ENCODE measurements at regions not wholly inside any gene's neighbourhood (a gene's known extent, or its start where the extent isn't known, plus 50 kb on each side); places are given as distances from the start of the nearest gene placed in this dataset.

DNA sequence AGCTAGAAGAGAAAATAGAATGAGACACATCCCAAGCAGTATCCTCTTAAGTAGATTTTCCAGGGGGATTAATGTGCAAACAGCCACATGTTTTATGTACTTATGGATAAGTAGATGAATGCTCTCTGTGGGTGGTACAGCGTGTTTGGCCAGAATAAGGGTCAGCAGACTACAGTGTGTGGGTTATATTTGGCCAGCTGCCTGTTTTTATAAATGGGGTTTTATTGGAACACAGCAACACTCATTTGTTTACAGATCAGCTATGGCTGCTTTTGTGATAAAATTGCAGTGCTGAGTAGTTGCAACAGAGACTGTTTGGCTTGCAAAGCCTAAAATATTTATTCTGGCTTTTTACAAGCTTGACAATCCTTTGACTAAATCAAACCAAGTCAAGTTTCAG lies 780.2 kb upstream of the SEL1L start:
- no peak for DNase-seq (ENCODE audit: low read depth)
- TF ChIP-seq, protein P1, sequence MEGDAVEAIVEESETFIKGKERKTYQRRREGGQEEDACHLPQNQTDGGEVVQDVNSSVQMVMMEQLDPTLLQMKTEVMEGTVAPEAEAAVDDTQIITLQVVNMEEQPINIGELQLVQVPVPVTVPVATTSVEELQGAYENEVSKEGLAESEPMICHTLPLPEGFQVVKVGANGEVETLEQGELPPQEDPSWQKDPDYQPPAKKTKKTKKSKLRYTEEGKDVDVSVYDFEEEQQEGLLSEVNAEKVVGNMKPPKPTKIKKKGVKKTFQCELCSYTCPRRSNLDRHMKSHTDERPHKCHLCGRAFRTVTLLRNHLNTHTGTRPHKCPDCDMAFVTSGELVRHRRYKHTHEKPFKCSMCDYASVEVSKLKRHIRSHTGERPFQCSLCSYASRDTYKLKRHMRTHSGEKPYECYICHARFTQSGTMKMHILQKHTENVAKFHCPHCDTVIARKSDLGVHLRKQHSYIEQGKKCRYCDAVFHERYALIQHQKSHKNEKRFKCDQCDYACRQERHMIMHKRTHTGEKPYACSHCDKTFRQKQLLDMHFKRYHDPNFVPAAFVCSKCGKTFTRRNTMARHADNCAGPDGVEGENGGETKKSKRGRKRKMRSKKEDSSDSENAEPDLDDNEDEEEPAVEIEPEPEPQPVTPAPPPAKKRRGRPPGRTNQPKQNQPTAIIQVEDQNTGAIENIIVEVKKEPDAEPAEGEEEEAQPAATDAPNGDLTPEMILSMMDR (IDR thresholded peaks at IDR 0.05; ENCODE audit: insufficient read depth, low read length, severe bottlenecking), result no peak
- Histone ChIP-seq H3K36me3 (ENCODE audit: control insufficient read depth, insufficient read depth, low read length) (no peaks in the 10 kb centered on the region), H3K4me3 (ENCODE audit: low read depth, low read length) (no peak overlapping the region), H3K27me3 (ENCODE audit: control insufficient read depth, insufficient read depth, low read length) (no peaks in the 10 kb centered on the region)
- FAIRE-seq, result no peak

DNA sequence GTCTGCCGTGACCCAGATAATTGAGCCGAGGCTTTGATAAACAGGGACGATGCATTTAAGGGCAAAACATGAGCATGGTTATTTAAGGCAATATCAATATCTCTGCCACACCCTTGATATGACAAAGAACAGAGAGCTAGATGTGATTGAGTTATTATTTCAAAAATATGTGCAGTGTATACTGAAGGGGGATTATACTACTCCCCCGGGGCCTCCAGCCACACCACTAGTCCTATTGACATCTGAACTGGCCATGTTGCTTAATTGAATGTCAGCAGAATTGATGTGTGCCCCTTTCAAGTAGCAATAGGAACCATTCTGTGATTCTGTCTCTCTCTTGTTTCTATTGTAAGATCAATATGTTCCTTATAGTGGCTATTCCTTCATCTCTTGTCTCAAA lies 794.8 kb upstream of the SEL1L start:
- Histone ChIP-seq H3K4me3 (ENCODE audit: low read depth, low read length) (no peak overlapping the region), H3K36me3 (ENCODE audit: control insufficient read depth, insufficient read depth, low read length) (no peaks in the 10 kb centered on the region), H3K27me3 (ENCODE audit: control insufficient read depth, insufficient read depth, low read length) (no peaks in the 10 kb centered on the region)
- no peak for FAIRE-seq
- TF ChIP-seq, protein P1 (IDR thresholded peaks at IDR 0.05; ENCODE audit: insufficient read depth, low read length, severe bottlenecking), result no peak
- DNase-seq (ENCODE audit: low read depth), result no peak

DNA sequence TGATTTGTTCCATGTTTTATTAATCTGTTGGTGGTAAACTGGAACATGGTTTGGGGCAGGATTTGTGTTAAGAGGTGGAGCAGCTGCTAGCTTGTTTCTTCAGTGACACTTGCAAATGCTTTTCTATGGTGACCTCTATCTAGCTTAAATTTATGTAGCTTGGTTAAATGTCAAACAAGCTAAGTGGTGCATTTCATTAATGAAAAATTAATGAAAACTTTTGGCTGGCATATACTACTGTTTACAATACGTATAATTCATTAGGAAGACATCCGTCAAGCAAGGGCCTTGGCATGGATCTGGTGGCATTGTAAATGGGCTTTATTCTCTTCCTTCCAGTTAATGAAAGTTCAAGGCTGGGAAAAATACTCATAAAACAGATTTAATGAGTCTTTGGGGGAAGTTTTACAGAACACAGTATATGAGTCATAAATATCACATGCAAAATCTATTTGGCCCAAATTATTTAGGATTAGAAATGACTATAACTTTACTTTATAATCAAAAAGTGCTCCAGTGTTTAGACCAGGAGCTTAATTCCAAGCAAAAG lies 807.7 kb upstream of the SEL1L start:
- no peaks in the 10 kb centered on the region for H3K27me3 ChIP-seq (ENCODE audit: control insufficient read depth, insufficient read depth, low read length)
- TF ChIP-seq, protein P1 (IDR thresholded peaks at IDR 0.05; ENCODE audit: insufficient read depth, low read length, severe bottlenecking), result no peak
- no peak overlapping the region for H3K4me3 ChIP-seq (ENCODE audit: low read depth, low read length)
- H3K36me3 ChIP-seq (ENCODE audit: control insufficient read depth, insufficient read depth, low read length), result no peaks in the 10 kb centered on the region
- DNase-seq (ENCODE audit: low read depth) (no peak), FAIRE-seq (no peak)

DNA sequence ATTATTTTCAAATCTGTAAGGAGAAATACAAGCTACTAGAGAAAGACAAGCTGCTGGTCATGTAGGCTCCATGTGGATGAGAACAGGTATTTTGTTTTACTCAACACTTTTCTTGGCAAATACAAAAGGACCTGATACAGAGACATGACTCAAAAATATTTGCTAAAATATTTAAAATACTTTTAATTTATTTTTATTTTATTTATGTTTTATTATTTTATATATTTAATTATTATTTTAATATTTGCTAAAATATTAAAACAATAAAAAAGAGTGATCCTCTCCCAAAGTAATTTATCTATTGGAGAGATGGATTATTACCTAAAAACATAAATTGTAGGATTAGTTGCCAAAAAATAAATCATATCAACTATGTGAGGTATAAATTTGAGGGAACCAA lies 808.9 kb upstream of the SEL1L start:
- Histone ChIP-seq H3K4me3 (ENCODE audit: low read depth, low read length) (no peak overlapping the region), H3K36me3 (ENCODE audit: control insufficient read depth, insufficient read depth, low read length) (no peaks in the 10 kb centered on the region), H3K27me3 (ENCODE audit: control insufficient read depth, insufficient read depth, low read length) (no peaks in the 10 kb centered on the region)
- DNase-seq (ENCODE audit: low read depth), result no peak
- FAIRE-seq, result no peak
- TF ChIP-seq, protein P1 (IDR thresholded peaks at IDR 0.05; ENCODE audit: insufficient read depth, low read length, severe bottlenecking), result no peak

DNA sequence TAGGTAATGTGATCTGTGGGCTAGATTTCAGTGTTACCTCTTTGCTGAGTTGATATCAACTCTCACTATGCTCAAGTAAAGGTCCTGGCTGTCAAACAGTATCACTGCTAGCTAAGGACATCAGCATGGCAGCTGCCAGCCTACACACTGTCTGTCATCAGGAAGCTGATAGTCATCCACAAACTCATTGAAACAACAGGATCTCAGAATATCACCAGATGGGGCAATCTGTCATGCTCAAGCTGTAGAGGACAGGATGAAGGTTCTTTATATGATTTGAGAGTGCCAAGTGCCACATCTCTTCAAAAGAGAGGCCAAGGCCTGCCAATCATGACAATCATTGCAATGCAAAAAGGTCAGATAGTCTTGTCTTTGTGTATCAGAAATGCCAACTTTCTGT lies 811.5 kb upstream of the SEL1L start:
- DNase-seq (ENCODE audit: low read depth) (no peak), FAIRE-seq (no peak)
- Histone ChIP-seq H3K36me3 (ENCODE audit: control insufficient read depth, insufficient read depth, low read length) (no peaks in the 10 kb centered on the region), H3K27me3 (ENCODE audit: control insufficient read depth, insufficient read depth, low read length) (no peaks in the 10 kb centered on the region), H3K4me3 (ENCODE audit: low read depth, low read length) (no peak overlapping the region)
- TF ChIP-seq, protein P1 (IDR thresholded peaks at IDR 0.05; ENCODE audit: insufficient read depth, low read length, severe bottlenecking), result no peak

DNA sequence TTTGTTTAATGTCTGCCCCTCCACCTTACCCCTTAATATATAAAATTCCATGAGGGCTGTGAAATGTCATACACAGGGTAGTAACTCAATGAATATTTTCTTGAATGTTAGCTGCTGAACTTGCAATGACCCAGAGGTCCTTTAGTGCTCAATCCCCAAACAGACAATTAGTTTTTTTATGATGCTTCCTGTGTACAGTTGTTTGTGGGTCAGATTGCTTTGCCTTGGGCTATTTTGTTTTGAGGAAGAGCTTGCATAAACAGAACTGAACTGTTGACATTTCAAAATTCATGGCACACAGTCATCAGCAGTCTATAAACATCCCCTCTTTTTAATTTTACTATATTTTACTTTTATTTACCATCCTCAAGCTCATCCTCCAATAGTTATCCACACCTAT lies 820.5 kb upstream of the SEL1L start:
- FAIRE-seq (no peak), DNase-seq (ENCODE audit: low read depth) (no peak)
- no peaks in the 10 kb centered on the region for H3K36me3 ChIP-seq (ENCODE audit: control insufficient read depth, insufficient read depth, low read length)
- TF ChIP-seq, protein P1 (IDR thresholded peaks at IDR 0.05; ENCODE audit: insufficient read depth, low read length, severe bottlenecking), result no peak
- H3K27me3 ChIP-seq (ENCODE audit: control insufficient read depth, insufficient read depth, low read length), result no peaks in the 10 kb centered on the region
- no peak overlapping the region for H3K4me3 ChIP-seq (ENCODE audit: low read depth, low read length)
